Choroid plexus epithelial cell (primary cell): ENCODE measurements at regions not wholly inside any gene's neighbourhood (a gene's known extent, or its start where the extent isn't known, plus 50 kb on each side); places are given as distances from the start of the nearest gene placed in this dataset.

Source experiments
- DNase-seq: peaks from one replicate; pipeline ENCODE4 v3.0.0-alpha.2; 2010; ENCODE audit warnings: low read depth
- H3K4me3 ChIP-seq: 2 replicates; pipeline ENCODE4 v1.5.1; 2011; ENCODE audit warnings: low read depth, mild to moderate bottlenecking, control low read depth, low read length, moderate library complexity
- CTCF ChIP-seq: conservative IDR thresholded peaks from 2 replicates; pipeline ENCODE4 v1.5.1; 2011; ENCODE audit warnings: low read depth, mild to moderate bottlenecking, control low read depth, inconsistent platforms, low read length, moderate library complexity

- no peak overlapping the region for H3K4me3 ChIP-seq
- TF ChIP-seq CTCF: no peak
- no peak for DNase-seq
These were observed 234.2 kb upstream of the TOX3 start for GRCh38 chr16:52781005-52781630.

- DNase-seq: no peak
- no peak for TF ChIP-seq CTCF
- H3K4me3 ChIP-seq: no peak overlapping the region
These were observed 226.1 kb upstream of the TOX3 start for GRCh38 chr16:52773026-52773425.

- no peak for DNase-seq
- TF ChIP-seq CTCF: no peak
- H3K4me3 ChIP-seq: no peak overlapping the region
These were observed 223.9 kb upstream of the TOX3 start for GRCh38 chr16:52770828-52771227.

- H3K4me3 ChIP-seq: no peak overlapping the region
- no peak for DNase-seq
- no peak for TF ChIP-seq CTCF
These were observed 211.5 kb upstream of the TOX3 start for GRCh38 chr16:52758473-52758855.

- TF ChIP-seq CTCF: no peak
- DNase-seq: no peak
- H3K4me3 ChIP-seq: no peak overlapping the region
These were observed 211.0 kb upstream of the TOX3 start for GRCh38 chr16:52757746-52758472.

GRCh38 chr16:52756812-52757517 lies 210.0 kb upstream of the TOX3 start:
- H3K4me3 ChIP-seq: no peak overlapping the region
- no peak for TF ChIP-seq CTCF
- no peak for DNase-seq

- no peak for TF ChIP-seq CTCF
- no peak overlapping the region for H3K4me3 ChIP-seq
- no peak for DNase-seq
These were observed 208.5 kb upstream of the TOX3 start for GRCh38 chr16:52755396-52755795.
